ENCODE measurements at regions not wholly inside any gene's neighbourhood (a gene's known extent, or its start where the extent isn't known, plus 50 kb on each side); places are given as distances from the start of the nearest gene placed in this dataset.

- Histone ChIP-seq H2AFZ (ENCODE audit: low read length) (no peak overlapping the region), H3K9me2 (replicated peaks; ENCODE audit: insufficient read depth, low read length) (no peaks in the 10 kb centered on the region), H3K27ac (ENCODE audit: low read length) (no peak overlapping the region), H3K4me1 (ENCODE audit: low read length) (no peaks in the 10 kb centered on the region), H3K36me3 (ENCODE audit: insufficient read depth, low read length) (no peaks in the 10 kb centered on the region), H4K20me1 (ENCODE audit: insufficient read depth, low read depth, low read length) (no peaks in the 10 kb centered on the region), H3K9me3 (ENCODE audit: low read length) (no peaks in the 10 kb centered on the region; the same call in none of the 2 replicates), H3K79me2 (ENCODE audit: low read length) (no peaks in the 10 kb centered on the region), H3K4me2 (ENCODE audit: low read depth, low read length, poor library complexity, severe bottlenecking) (no peak overlapping the region), H3K9ac (ENCODE audit: low read length) (no peak overlapping the region), H3K27me3 (ENCODE audit: low read length) (no peaks in the 10 kb centered on the region), H3K4me3 (ENCODE audit: low read length) (no peak overlapping the region)
- no peak for DNase-seq
These were observed 115.0 kb upstream of the PRDX4 start for GRCh38 chrX:23552303-23552702.

- Histone ChIP-seq H3K9me3 (ENCODE audit: low read length) (no peaks in the 10 kb centered on the region; the same call in none of the 2 replicates), H3K79me2 (ENCODE audit: low read length) (no peaks in the 10 kb centered on the region), H3K9me2 (replicated peaks; ENCODE audit: insufficient read depth, low read length) (no peaks in the 10 kb centered on the region), H2AFZ (ENCODE audit: low read length) (no peak overlapping the region), H3K36me3 (ENCODE audit: insufficient read depth, low read length) (no peaks in the 10 kb centered on the region), H4K20me1 (ENCODE audit: insufficient read depth, low read depth, low read length) (no peaks in the 10 kb centered on the region), H3K9ac (ENCODE audit: low read length) (no peak overlapping the region), H3K4me1 (ENCODE audit: low read length) (no peaks in the 10 kb centered on the region), H3K27me3 (ENCODE audit: low read length) (no peaks in the 10 kb centered on the region), H3K4me3 (ENCODE audit: low read length) (no peak overlapping the region), H3K4me2 (ENCODE audit: low read depth, low read length, poor library complexity, severe bottlenecking) (no peak overlapping the region), H3K27ac (ENCODE audit: low read length) (no peak overlapping the region)
- DNase-seq = peak; percentile 72
These were observed 113.0 kb upstream of the PRDX4 start for GRCh38 chrX:23554304-23554703.

- no peak overlapping the region for H3K4me3 ChIP-seq (ENCODE audit: low read length)
- H3K36me3 ChIP-seq (ENCODE audit: insufficient read depth, low read length) = no peaks in the 10 kb centered on the region
- no peak overlapping the region for H3K27ac ChIP-seq (ENCODE audit: low read length)
- H3K9ac ChIP-seq (ENCODE audit: low read length) = no peak overlapping the region
- no peaks in the 10 kb centered on the region for H3K4me1 ChIP-seq (ENCODE audit: low read length)
- no peaks in the 10 kb centered on the region for H4K20me1 ChIP-seq (ENCODE audit: insufficient read depth, low read depth, low read length)
- no peaks in the 10 kb centered on the region for H3K27me3 ChIP-seq (ENCODE audit: low read length)
- no peaks in the 10 kb centered on the region for H3K9me2 ChIP-seq (replicated peaks; ENCODE audit: insufficient read depth, low read length)
- peaks cover 7% of the 10 kb centered on the region for H3K9me3 ChIP-seq (ENCODE audit: low read length)
- DNase-seq = peak; percentile 64
- H3K4me2 ChIP-seq (ENCODE audit: low read depth, low read length, poor library complexity, severe bottlenecking) = no peak overlapping the region
- H2AFZ ChIP-seq (ENCODE audit: low read length) = no peak overlapping the region
- H3K79me2 ChIP-seq (ENCODE audit: low read length) = no peaks in the 10 kb centered on the region
These were observed 110.2 kb upstream of the PRDX4 start for GRCh38 chrX:23557070-23557469.

GRCh38 chrX:23559975-23560374 is 107.3 kb upstream of the PRDX4 start:
- H3K9ac ChIP-seq (ENCODE audit: low read length) = no peak overlapping the region
- H2AFZ ChIP-seq (ENCODE audit: low read length) = no peak overlapping the region
- no peaks in the 10 kb centered on the region for H4K20me1 ChIP-seq (ENCODE audit: insufficient read depth, low read depth, low read length)
- no peak for DNase-seq
- no peak overlapping the region for H3K4me2 ChIP-seq (ENCODE audit: low read depth, low read length, poor library complexity, severe bottlenecking)
- no peaks in the 10 kb centered on the region for H3K79me2 ChIP-seq (ENCODE audit: low read length)
- H3K27me3 ChIP-seq (ENCODE audit: low read length) = no peaks in the 10 kb centered on the region
- no peak overlapping the region for H3K4me3 ChIP-seq (ENCODE audit: low read length)
- H3K36me3 ChIP-seq (ENCODE audit: insufficient read depth, low read length) = no peaks in the 10 kb centered on the region
- peaks cover 7% of the 10 kb centered on the region for H3K9me3 ChIP-seq (ENCODE audit: low read length)
- H3K4me1 ChIP-seq (ENCODE audit: low read length) = no peaks in the 10 kb centered on the region
- no peak overlapping the region for H3K27ac ChIP-seq (ENCODE audit: low read length)
- no peaks in the 10 kb centered on the region for H3K9me2 ChIP-seq (replicated peaks; ENCODE audit: insufficient read depth, low read length)

- no peak overlapping the region for H3K4me2 ChIP-seq (ENCODE audit: low read depth, low read length, poor library complexity, severe bottlenecking)
- H3K79me2 ChIP-seq (ENCODE audit: low read length) = no peaks in the 10 kb centered on the region
- H3K9me3 ChIP-seq (ENCODE audit: low read length) = no peaks in the 10 kb centered on the region; the same call in 1 of the 2 replicates
- no peaks in the 10 kb centered on the region for H3K4me1 ChIP-seq (ENCODE audit: low read length)
- no peaks in the 10 kb centered on the region for H3K27me3 ChIP-seq (ENCODE audit: low read length)
- H3K4me3 ChIP-seq (ENCODE audit: low read length) = no peak overlapping the region
- H3K27ac ChIP-seq (ENCODE audit: low read length) = no peak overlapping the region
- H2AFZ ChIP-seq (ENCODE audit: low read length) = no peak overlapping the region
- no peak overlapping the region for H3K9ac ChIP-seq (ENCODE audit: low read length)
- H3K9me2 ChIP-seq (replicated peaks; ENCODE audit: insufficient read depth, low read length) = no peaks in the 10 kb centered on the region
- DNase-seq = no peak
- no peaks in the 10 kb centered on the region for H4K20me1 ChIP-seq (ENCODE audit: insufficient read depth, low read depth, low read length)
- H3K36me3 ChIP-seq (ENCODE audit: insufficient read depth, low read length) = no peaks in the 10 kb centered on the region
These were observed 96.5 kb upstream of the PRDX4 start for GRCh38 chrX:23570674-23571343.

- no peaks in the 10 kb centered on the region for H3K9me3 ChIP-seq (ENCODE audit: low read length)
- H3K9me2 ChIP-seq (replicated peaks; ENCODE audit: insufficient read depth, low read length) = no peaks in the 10 kb centered on the region
- no peak overlapping the region for H3K27ac ChIP-seq (ENCODE audit: low read length)
- H3K4me1 ChIP-seq (ENCODE audit: low read length) = no peaks in the 10 kb centered on the region
- DNase-seq = no peak
- H3K9ac ChIP-seq (ENCODE audit: low read length) = no peak overlapping the region
- H3K4me3 ChIP-seq (ENCODE audit: low read length) = no peak overlapping the region
- no peaks in the 10 kb centered on the region for H3K79me2 ChIP-seq (ENCODE audit: low read length)
- H3K36me3 ChIP-seq (ENCODE audit: insufficient read depth, low read length) = no peaks in the 10 kb centered on the region
- H3K4me2 ChIP-seq (ENCODE audit: low read depth, low read length, poor library complexity, severe bottlenecking) = no peak overlapping the region
- no peaks in the 10 kb centered on the region for H4K20me1 ChIP-seq (ENCODE audit: insufficient read depth, low read depth, low read length)
- no peak overlapping the region for H2AFZ ChIP-seq (ENCODE audit: low read length)
- H3K27me3 ChIP-seq (ENCODE audit: low read length) = no peaks in the 10 kb centered on the region
These were observed 92.0 kb upstream of the PRDX4 start for GRCh38 chrX:23575281-23575680.

- Histone ChIP-seq H3K4me2 (ENCODE audit: low read depth, low read length, poor library complexity, severe bottlenecking) (no peak overlapping the region), H4K20me1 (ENCODE audit: insufficient read depth, low read depth, low read length) (no peaks in the 10 kb centered on the region)
- no peak for DNase-seq
These were observed 89.2 kb upstream of the PRDX4 start for GRCh38 chrX:23578079-23578478.

GRCh38 chrX:23589496-23589895 is 77.8 kb upstream of the PRDX4 start:
- Histone ChIP-seq H3K4me2 (ENCODE audit: low read depth, low read length, poor library complexity, severe bottlenecking) (no peak overlapping the region), H3K27me3 (ENCODE audit: low read length) (no peaks in the 10 kb centered on the region), H3K9me2 (replicated peaks; ENCODE audit: insufficient read depth, low read length) (no peaks in the 10 kb centered on the region), H3K4me3 (ENCODE audit: low read length) (no peak overlapping the region), H3K36me3 (ENCODE audit: insufficient read depth, low read length) (no peaks in the 10 kb centered on the region), H2AFZ (ENCODE audit: low read length) (no peak overlapping the region), H3K9me3 (ENCODE audit: low read length) (no peaks in the 10 kb centered on the region; the same call in 1 of the 2 replicates), H3K9ac (ENCODE audit: low read length) (no peak overlapping the region), H3K79me2 (ENCODE audit: low read length) (no peaks in the 10 kb centered on the region), H4K20me1 (ENCODE audit: insufficient read depth, low read depth, low read length) (no peaks in the 10 kb centered on the region), H3K27ac (ENCODE audit: low read length) (no peak overlapping the region), H3K4me1 (ENCODE audit: low read length) (no peaks in the 10 kb centered on the region)
- DNase-seq = no peak

More at GRCh38 chrX:23578079-23578478, 89.2 kb upstream of the PRDX4 start:
- Histone ChIP-seq H3K36me3 (ENCODE audit: insufficient read depth, low read length) (no peaks in the 10 kb centered on the region), H3K9me2 (replicated peaks; ENCODE audit: insufficient read depth, low read length) (no peaks in the 10 kb centered on the region), H3K27ac (ENCODE audit: low read length) (no peak overlapping the region), H3K27me3 (ENCODE audit: low read length) (no peaks in the 10 kb centered on the region), H3K4me1 (ENCODE audit: low read length) (no peaks in the 10 kb centered on the region), H3K9me3 (ENCODE audit: low read length) (no peaks in the 10 kb centered on the region), H3K79me2 (ENCODE audit: low read length) (no peaks in the 10 kb centered on the region), H3K4me3 (ENCODE audit: low read length) (no peak overlapping the region), H3K9ac (ENCODE audit: low read length) (no peak overlapping the region), H2AFZ (ENCODE audit: low read length) (no peak overlapping the region)

Data from Karpas-422 (cell line).